ENCODE measurements at regions not wholly inside any gene's neighbourhood (a gene's known extent, or its start where the extent isn't known, plus 50 kb on each side); places are given as distances from the start of the nearest gene placed in this dataset.

GRCh38 chr22:22751043-22751603 is 106.7 kb downstream of the GGTLC2 start:
- 89 to 97% (median 92%) methylated on average over 2 of the region's 2 CpGs for WGBS, 3 donors
- no peaks in the 10 kb centered on the region for H3K36me3 ChIP-seq

GRCh38 chr22:22752199-22752555 is 107.8 kb downstream of the GGTLC2 start:
- DNase-seq = no peak
- no peak for TF ChIP-seq EP300 (IDR thresholded peaks at IDR 0.05)
- TF ChIP-seq POLR2A (IDR thresholded peaks at IDR 0.05) = no peak
- no peak for TF ChIP-seq CTCF (IDR thresholded peaks at IDR 0.05)
- Histone ChIP-seq H3K4me1 (ENCODE audit: insufficient read depth) (no peaks in the 10 kb centered on the region), H3K27me3 (no peaks in the 10 kb centered on the region), H3K27ac (no peak overlapping the region), H3K36me3 (no peaks in the 10 kb centered on the region), H3K9me3 (no peaks in the 10 kb centered on the region), H3K4me3 (no peak overlapping the region)
- intact Hi-C loops (cut with DNase I) = loop anchor here in 1 of 4 donors (10.0 kb wide), 1 partner anchor 167 kb away; no protein-coding TSS in a partner anchor
- WGBS, 3 donors = 96 to 100% (median 98%) methylated on average over 1 of the region's 1 CpG

More at GRCh38 chr22:22751043-22751603, 106.7 kb downstream of the GGTLC2 start:
- intact Hi-C loops (cut with DNase I) = loop anchor here in 1 of 4 donors (10.0 kb wide), 1 partner anchor 166 kb away; no protein-coding TSS in a partner anchor
- DNase-seq = no peak
- H3K27ac ChIP-seq = no peak overlapping the region
- no peak overlapping the region for H3K4me3 ChIP-seq
- no peaks in the 10 kb centered on the region for H3K27me3 ChIP-seq
- TF ChIP-seq POLR2A (IDR thresholded peaks at IDR 0.05) (no peak), CTCF (IDR thresholded peaks at IDR 0.05) (no peak), EP300 (IDR thresholded peaks at IDR 0.05) (no peak)
- H3K9me3 ChIP-seq = no peaks in the 10 kb centered on the region
- H3K4me1 ChIP-seq (ENCODE audit: insufficient read depth) = no peaks in the 10 kb centered on the region

- DNase-seq = no peak
- H3K4me1 ChIP-seq (ENCODE audit: insufficient read depth) = no peaks in the 10 kb centered on the region
These were observed 108.4 kb downstream of the GGTLC2 start for GRCh38 chr22:22752556-22753477.

More at GRCh38 chr22:22752556-22753477, 108.4 kb downstream of the GGTLC2 start:
- H3K4me3 ChIP-seq = no peak overlapping the region
- TF ChIP-seq CTCF (IDR thresholded peaks at IDR 0.05) = no peak
- TF ChIP-seq POLR2A (IDR thresholded peaks at IDR 0.05) = no peak
- TF ChIP-seq EP300 (IDR thresholded peaks at IDR 0.05) = no peak
- WGBS, 3 donors = 75 to 83% (median 81%) methylated on average over 12 of the region's 12 CpGs
- H3K36me3 ChIP-seq = no peaks in the 10 kb centered on the region
- intact Hi-C loops (cut with DNase I) = loop anchor here in 1 of 4 donors (10.0 kb wide), 1 partner anchor 168 kb away; no protein-coding TSS in a partner anchor
- no peaks in the 10 kb centered on the region for H3K9me3 ChIP-seq
- H3K27me3 ChIP-seq = no peaks in the 10 kb centered on the region
- no peak overlapping the region for H3K27ac ChIP-seq

All from ovary (tissue), 7 donors.